ENCODE measurements at regions not wholly inside any gene's neighbourhood (a gene's known extent, or its start where the extent isn't known, plus 50 kb on each side); places are given as distances from the start of the nearest gene placed in this dataset.

GRCh38 chr1:14115976-14116375, 416.0 kb downstream of the PRDM2 start:
- Histone ChIP-seq H3K4me3 (no peak overlapping the region), H3K4me1 (no peaks in the 10 kb centered on the region), H3K9me3 (replicated peaks) (peaks cover 8% of the 10 kb centered on the region), H3K36me3 (no peaks in the 10 kb centered on the region), H3K27ac (replicated peaks) (no peak overlapping the region), H3K27me3 (ENCODE audit: low read depth) (peaks cover 20% of the 10 kb centered on the region)
- no peak for TF ChIP-seq CTCF (IDR thresholded peaks at IDR 0.05; ENCODE audit: borderline replicate concordance)
- DNase-seq: no peak
- intact Hi-C loops (cut with micrococcal nuclease): no loop called here

DNA sequence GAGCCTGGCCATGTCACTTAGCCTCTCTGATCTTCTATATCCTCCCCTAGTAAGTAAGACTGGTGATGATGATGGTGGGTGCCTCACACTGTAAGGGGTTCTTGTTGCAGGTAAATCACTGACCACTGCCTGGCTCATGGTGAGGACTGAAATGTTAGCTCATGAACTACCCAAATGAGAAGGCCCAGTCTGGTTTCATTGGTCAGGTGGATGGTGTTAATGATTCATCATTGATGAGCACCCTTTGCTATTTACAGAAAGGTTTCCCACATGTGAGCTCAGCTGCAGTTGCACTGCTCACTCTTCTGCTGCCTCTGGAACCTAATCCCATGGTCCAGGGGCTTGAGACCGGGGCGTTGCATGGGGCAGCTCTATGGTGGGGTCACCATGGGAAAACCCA, 417.7 kb downstream of the PRDM2 start:
- Histone ChIP-seq H3K27me3 (ENCODE audit: low read depth) (peaks cover 15% of the 10 kb centered on the region), H3K36me3 (no peaks in the 10 kb centered on the region), H3K4me3 (no peak overlapping the region), H3K9me3 (replicated peaks) (peaks cover 9% of the 10 kb centered on the region), H3K4me1 (no peaks in the 10 kb centered on the region), H3K27ac (replicated peaks) (no peak overlapping the region)
- no peak for TF ChIP-seq CTCF (IDR thresholded peaks at IDR 0.05; ENCODE audit: borderline replicate concordance)
- no peak for DNase-seq
- intact Hi-C loops (cut with micrococcal nuclease): no loop called here

- H3K27me3 ChIP-seq (ENCODE audit: low read depth): peaks cover 16% of the 10 kb centered on the region
- intact Hi-C loops (cut with micrococcal nuclease): no loop called here
- peaks cover 9% of the 10 kb centered on the region for H3K9me3 ChIP-seq (replicated peaks)
- no peaks in the 10 kb centered on the region for H3K36me3 ChIP-seq
- H3K4me3 ChIP-seq: no peak overlapping the region
- no peak for TF ChIP-seq CTCF (IDR thresholded peaks at IDR 0.05; ENCODE audit: borderline replicate concordance)
- H3K4me1 ChIP-seq: no peaks in the 10 kb centered on the region
- no peak for DNase-seq
- H3K27ac ChIP-seq (replicated peaks): no peak overlapping the region
Observed at GRCh38 chr1:14118691-14119485, 418.9 kb downstream of the PRDM2 start.

- no peak for TF ChIP-seq CTCF (IDR thresholded peaks at IDR 0.05; ENCODE audit: borderline replicate concordance)
- intact Hi-C loops (cut with micrococcal nuclease): no loop called here
- H3K4me1 ChIP-seq: no peaks in the 10 kb centered on the region
- peaks cover 9% of the 10 kb centered on the region for H3K9me3 ChIP-seq (replicated peaks)
- DNase-seq: no peak
- H3K4me3 ChIP-seq: no peak overlapping the region
- H3K27ac ChIP-seq (replicated peaks): no peak overlapping the region
- no peaks in the 10 kb centered on the region for H3K36me3 ChIP-seq
- H3K27me3 ChIP-seq (ENCODE audit: low read depth): peaks cover 10% of the 10 kb centered on the region
Observed at GRCh38 chr1:14120895-14121294, 420.9 kb downstream of the PRDM2 start.

DNA sequence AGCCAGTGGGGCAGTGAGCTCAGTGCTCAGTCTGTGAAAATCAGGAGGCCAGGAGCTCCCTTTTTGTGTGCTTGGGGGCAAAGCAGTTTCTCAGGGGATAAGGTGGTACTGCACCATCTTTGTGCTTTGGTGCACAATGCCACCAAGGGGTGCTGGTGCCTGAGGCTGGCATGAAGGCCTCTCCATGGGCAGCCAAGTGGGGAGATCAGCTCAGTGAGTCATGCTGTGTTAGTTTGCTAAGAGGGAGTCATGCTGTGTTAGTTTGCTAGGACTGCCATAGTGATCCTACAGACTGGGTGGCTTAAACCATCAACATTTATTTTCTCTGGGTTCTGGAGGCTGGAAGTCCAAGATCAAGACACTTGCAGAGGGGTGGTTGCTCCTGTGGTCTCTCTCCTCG, 428.1 kb downstream of the PRDM2 start:
- no peak for DNase-seq
- Histone ChIP-seq H3K36me3 (no peaks in the 10 kb centered on the region), H3K4me1 (no peaks in the 10 kb centered on the region), H3K27me3 (ENCODE audit: low read depth) (peaks cover 6% of the 10 kb centered on the region), H3K9me3 (replicated peaks) (no peaks in the 10 kb centered on the region), H3K4me3 (no peak overlapping the region), H3K27ac (replicated peaks) (no peak overlapping the region)
- intact Hi-C loops (cut with micrococcal nuclease): no loop called here
- TF ChIP-seq CTCF (IDR thresholded peaks at IDR 0.05; ENCODE audit: borderline replicate concordance): no peak

All from left ventricle myocardium inferior (tissue), 1 donor.